OCI-LY1 (cell line): ENCODE measurements at regions not wholly inside any gene's neighbourhood (a gene's known extent, or its start where the extent isn't known, plus 50 kb on each side); places are given as distances from the start of the nearest gene placed in this dataset.

Experiments
- H2AFZ ChIP-seq: fragments of 200-600 bp; sonication (generic), shearing (Covaris generic); 2 replicates; pipeline ENCODE4 v1.6.0; 2014; ENCODE audit warnings: antibody characterized with exemption, mild to moderate bottlenecking, low read length
- H3F3A ChIP-seq: fragments of 200-600 bp; sonication (generic), shearing (Covaris generic); 2 replicates; pipeline ENCODE4 v1.6.0; 2014; ENCODE audit warnings: mild to moderate bottlenecking, antibody characterized with exemption, low read length, moderate library complexity; ENCODE audit not compliant: insufficient read depth
- H3K27ac ChIP-seq: fragments of 200-600 bp; sonication (generic); 2 replicates; pipeline ENCODE4 v1.5.1; 2014; ENCODE audit warnings: low read length, mixed run types, mild to moderate bottlenecking, low read depth; ENCODE audit not compliant: poor library complexity, severe bottlenecking
- H3K27me3 ChIP-seq: fragments of 200-600 bp; sonication (generic); 2 replicates; pipeline ENCODE4 v1.6.0; 2014; ENCODE audit warnings: antibody characterized with exemption, mild to moderate bottlenecking, low read length, moderate library complexity; ENCODE audit not compliant: insufficient read depth
- H3K36me3 ChIP-seq: fragments of 200-600 bp; sonication (generic); 2 replicates; pipeline ENCODE4 v1.6.1; 2014; ENCODE audit warnings: mild to moderate bottlenecking, antibody characterized with exemption, low read length, moderate library complexity, mixed read lengths; ENCODE audit not compliant: insufficient read depth
- H3K4me1 ChIP-seq: fragments of 200-600 bp; sonication (generic); 2 replicates; pipeline ENCODE4 v1.5.1; 2014; ENCODE audit warnings: mild to moderate bottlenecking, low read length, moderate library complexity; ENCODE audit not compliant: insufficient read depth, severe bottlenecking
- H3K4me2 ChIP-seq: fragments of 200-600 bp; sonication (generic), shearing (Covaris generic); 2 replicates; pipeline ENCODE4 v1.6.1; 2014; ENCODE audit warnings: low read length
- H3K4me3 ChIP-seq: fragments of 200-600 bp; sonication (generic); 2 replicates; pipeline ENCODE4 v1.5.1; 2014; ENCODE audit warnings: low read length, low read depth, mild to moderate bottlenecking, mixed read lengths; ENCODE audit not compliant: poor library complexity, severe bottlenecking
- H3K79me2 ChIP-seq: fragments of 200-600 bp; shearing (Covaris generic); 2 replicates; pipeline ENCODE4 v1.6.1; 2016; ENCODE audit warnings: mixed run types, low read length, mixed read lengths; ENCODE audit not compliant: insufficient read depth
- H3K9ac ChIP-seq: fragments of 200-600 bp; sonication (generic), shearing (Covaris generic); 2 replicates; pipeline ENCODE4 v1.6.1; 2014; ENCODE audit warnings: mild to moderate bottlenecking, low read length, mixed read lengths
- H3K9me2 ChIP-seq: fragments of 200-600 bp; sonication (generic), shearing (Covaris generic); 2 replicates; pipeline ENCODE4 v1.6.1; 2014; ENCODE audit warnings: low read depth, mild to moderate bottlenecking, low read length, mixed read lengths
- H3K9me3 ChIP-seq: fragments of 200-600 bp; shearing (Covaris generic); 2 replicates; pipeline ENCODE4 v1.6.1; 2014; ENCODE audit warnings: low read length, mixed read lengths
- H4K20me1 ChIP-seq: fragments of 200-600 bp; sonication (generic), shearing (Covaris generic); 2 replicates; pipeline ENCODE4 v1.6.0; 2016; ENCODE audit warnings: mild to moderate bottlenecking, low read length; ENCODE audit not compliant: insufficient read depth
- EZH2 ChIP-seq: fragments of 200-600 bp; sonication (generic), shearing (Covaris generic); IDR thresholded peaks from 2 replicates; pipeline ENCODE4 v1.8.0; 2017; ENCODE audit warnings: borderline replicate concordance, mixed run types, mild to moderate bottlenecking, antibody characterized with exemption, low read length, moderate library complexity, mixed read lengths
- TF ChIP-seq, protein P1 (sequence below): fragments of 200-600 bp; sonication (generic), shearing (Covaris generic); IDR thresholded peaks from 2 replicates; pipeline ENCODE4 v1.5.1; 2017; ENCODE audit warnings: mild to moderate bottlenecking, antibody characterized with exemption, low read length, moderate library complexity, mixed read lengths

DNA sequence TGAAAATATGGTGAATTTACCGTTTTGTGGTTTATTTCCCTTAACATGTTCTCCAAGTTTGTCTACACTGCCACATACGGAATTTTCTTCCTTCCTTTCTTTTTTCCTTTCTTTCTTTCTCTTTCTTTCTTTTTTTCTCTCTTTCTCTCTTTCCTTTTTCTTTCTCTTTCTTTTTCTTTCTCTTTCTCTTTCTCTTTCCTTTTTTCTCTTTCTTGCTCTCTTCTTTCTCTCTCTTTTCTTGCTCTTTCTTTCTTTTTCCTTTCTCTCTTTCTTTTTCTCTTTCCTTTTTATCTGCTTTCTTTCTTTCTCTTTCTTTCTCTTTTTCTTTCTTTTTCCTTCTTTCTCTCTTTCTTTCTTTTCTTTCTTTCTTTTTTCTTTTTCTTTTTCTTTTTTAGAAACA lies 1962.3 kb upstream of the PCDH20 start:
- no peaks in the 10 kb centered on the region for H3K36me3 ChIP-seq
- H3K4me3 ChIP-seq = no peak overlapping the region
- H3K4me1 ChIP-seq = no peaks in the 10 kb centered on the region
- H4K20me1 ChIP-seq = no peaks in the 10 kb centered on the region
- TF ChIP-seq, protein P1, sequence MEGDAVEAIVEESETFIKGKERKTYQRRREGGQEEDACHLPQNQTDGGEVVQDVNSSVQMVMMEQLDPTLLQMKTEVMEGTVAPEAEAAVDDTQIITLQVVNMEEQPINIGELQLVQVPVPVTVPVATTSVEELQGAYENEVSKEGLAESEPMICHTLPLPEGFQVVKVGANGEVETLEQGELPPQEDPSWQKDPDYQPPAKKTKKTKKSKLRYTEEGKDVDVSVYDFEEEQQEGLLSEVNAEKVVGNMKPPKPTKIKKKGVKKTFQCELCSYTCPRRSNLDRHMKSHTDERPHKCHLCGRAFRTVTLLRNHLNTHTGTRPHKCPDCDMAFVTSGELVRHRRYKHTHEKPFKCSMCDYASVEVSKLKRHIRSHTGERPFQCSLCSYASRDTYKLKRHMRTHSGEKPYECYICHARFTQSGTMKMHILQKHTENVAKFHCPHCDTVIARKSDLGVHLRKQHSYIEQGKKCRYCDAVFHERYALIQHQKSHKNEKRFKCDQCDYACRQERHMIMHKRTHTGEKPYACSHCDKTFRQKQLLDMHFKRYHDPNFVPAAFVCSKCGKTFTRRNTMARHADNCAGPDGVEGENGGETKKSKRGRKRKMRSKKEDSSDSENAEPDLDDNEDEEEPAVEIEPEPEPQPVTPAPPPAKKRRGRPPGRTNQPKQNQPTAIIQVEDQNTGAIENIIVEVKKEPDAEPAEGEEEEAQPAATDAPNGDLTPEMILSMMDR = no peak
- no peak for TF ChIP-seq EZH2
- no peak overlapping the region for H3K9ac ChIP-seq
- no peaks in the 10 kb centered on the region for H3K9me2 ChIP-seq
- H3K27ac ChIP-seq = no peak overlapping the region
- H3F3A ChIP-seq = no peaks in the 10 kb centered on the region
- H3K79me2 ChIP-seq = no peaks in the 10 kb centered on the region
- no peaks in the 10 kb centered on the region for H3K27me3 ChIP-seq
- no peaks in the 10 kb centered on the region for H3K9me3 ChIP-seq
- H3K4me2 ChIP-seq = no peak overlapping the region
- H2AFZ ChIP-seq = no peak overlapping the region

DNA sequence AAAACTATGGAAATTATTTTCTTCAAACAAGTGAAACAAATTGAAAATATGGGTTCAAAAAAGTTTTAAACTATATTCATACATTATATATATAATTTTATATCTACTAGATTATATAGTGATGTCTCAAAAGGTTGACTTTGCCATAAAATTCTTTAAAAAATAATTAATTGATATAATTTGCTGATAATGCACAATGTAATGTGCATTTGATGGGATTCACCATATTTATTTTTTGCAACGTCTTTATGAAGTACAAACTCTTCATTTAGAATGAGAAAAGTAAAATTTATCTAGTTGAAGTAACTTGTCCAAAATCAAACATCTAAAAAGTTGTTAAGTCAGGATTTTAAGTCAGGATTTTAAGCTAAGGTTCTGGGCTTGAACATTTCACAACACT lies 1954.5 kb upstream of the PCDH20 start:
- peaks cover 8% of the 10 kb centered on the region for H3K9me3 ChIP-seq
- H2AFZ ChIP-seq = no peak overlapping the region
- no peak overlapping the region for H3K4me2 ChIP-seq
- H3K36me3 ChIP-seq = no peaks in the 10 kb centered on the region
- TF ChIP-seq, protein P1 = no peak
- no peak for TF ChIP-seq EZH2
- no peak overlapping the region for H3K27ac ChIP-seq
- no peaks in the 10 kb centered on the region for H3K9me2 ChIP-seq
- no peaks in the 10 kb centered on the region for H3K4me1 ChIP-seq
- no peak overlapping the region for H3K4me3 ChIP-seq
- H3F3A ChIP-seq = no peaks in the 10 kb centered on the region
- no peaks in the 10 kb centered on the region for H3K27me3 ChIP-seq
- no peak overlapping the region for H3K9ac ChIP-seq
- no peaks in the 10 kb centered on the region for H3K79me2 ChIP-seq
- no peaks in the 10 kb centered on the region for H4K20me1 ChIP-seq

DNA sequence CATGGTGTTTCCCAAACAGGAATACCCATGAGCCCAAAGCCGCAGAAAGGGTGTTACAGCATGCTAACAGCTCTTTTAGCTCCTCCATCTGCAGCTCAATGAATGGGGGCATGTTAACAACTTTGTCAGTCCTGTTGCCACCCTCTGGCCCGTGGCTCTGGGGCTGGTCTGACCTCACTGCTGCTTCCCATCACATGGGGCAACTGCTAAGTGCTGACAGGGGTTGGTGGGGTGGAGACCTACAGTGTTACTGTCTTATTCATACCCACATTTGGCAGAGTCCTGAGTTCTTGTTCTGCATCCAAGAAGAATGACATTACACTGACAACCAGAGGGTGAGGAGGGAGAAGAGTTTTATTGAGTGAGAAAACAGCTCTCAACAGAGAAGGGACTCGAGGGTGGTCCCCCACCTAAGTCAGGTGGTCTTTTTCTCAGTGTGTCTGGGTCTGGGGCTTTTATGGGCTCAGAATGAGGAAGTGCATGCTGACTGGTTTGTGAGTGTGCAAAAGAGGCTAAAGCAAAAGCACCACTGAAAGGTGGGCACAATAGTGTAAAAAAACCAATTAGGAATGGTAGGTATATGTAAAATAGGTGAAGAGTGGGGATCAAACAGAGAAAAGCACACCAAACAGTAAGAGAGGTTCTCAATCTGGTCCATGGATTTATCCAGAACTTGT lies 1952.0 kb upstream of the PCDH20 start:
- TF ChIP-seq, protein P1 = no peak
- no peak for TF ChIP-seq EZH2
- H3K79me2 ChIP-seq = no peaks in the 10 kb centered on the region

More for the DNA sequence above, 1952.0 kb upstream of the PCDH20 start:
- H3K4me2 ChIP-seq = no peak overlapping the region
- no peak overlapping the region for H2AFZ ChIP-seq
- peaks cover 8% of the 10 kb centered on the region for H3K9me3 ChIP-seq
- H3K27me3 ChIP-seq = no peaks in the 10 kb centered on the region
- no peak overlapping the region for H3K27ac ChIP-seq
- H3F3A ChIP-seq = no peaks in the 10 kb centered on the region
- H3K36me3 ChIP-seq = no peaks in the 10 kb centered on the region
- no peak overlapping the region for H3K4me3 ChIP-seq
- no peaks in the 10 kb centered on the region for H3K4me1 ChIP-seq
- no peak overlapping the region for H3K9ac ChIP-seq
- no peaks in the 10 kb centered on the region for H3K9me2 ChIP-seq
- H4K20me1 ChIP-seq = no peaks in the 10 kb centered on the region
